ENCODE measurements at regions not wholly inside any gene's neighbourhood (a gene's known extent, or its start where the extent isn't known, plus 50 kb on each side); places are given as distances from the start of the nearest gene placed in this dataset.

GRCh38 chr9:106801816-106802215 is 61.1 kb upstream of the ZNF462 start:
- TF ChIP-seq CTCF (IDR thresholded peaks at IDR 0.05) (no peak), POLR2A (IDR thresholded peaks at IDR 0.05) (no peak)
- Histone ChIP-seq H3K4me1 (no peaks in the 10 kb centered on the region), H3K27me3 (no peaks in the 10 kb centered on the region), H3K27ac (no peak overlapping the region), H3K4me3 (no peak overlapping the region), H3K36me3 (no peaks in the 10 kb centered on the region), H3K9me3 (no peaks in the 10 kb centered on the region)
- no peak for DNase-seq

Small RNAs in the stretch of these regions (small RNA-seq; reads per million reads assigned to genes)
- gene MIR8081 = 0 reads per million in 2 donors

All from Peyer's patch (tissue), 4 donors.